Trophoblast cell (in vitro differentiated cells and primary cell): ENCODE measurements at regions not wholly inside any gene's neighbourhood (a gene's known extent, or its start where the extent isn't known, plus 50 kb on each side); places are given as distances from the start of the nearest gene placed in this dataset.

Source experiments
- DNase-seq, 2 donors: peaks; one replicate each; pipeline ENCODE4 v3.0.0-alpha.2; 2016
- H2AFZ ChIP-seq: 2 replicates; pipeline ENCODE4 v1.6.1; 2013; ENCODE audit warnings: low read length, moderate library complexity, mild to moderate bottlenecking; ENCODE audit not compliant: insufficient read depth, poor library complexity
- H2AK5ac ChIP-seq: 2 replicates; pipeline ENCODE4 v1.6.1; 2013; ENCODE audit warnings: mild to moderate bottlenecking, low read length
- H2BK120ac ChIP-seq: 2 replicates; pipeline ENCODE4 v1.6.1; 2013; ENCODE audit warnings: low read length, mild to moderate bottlenecking, moderate library complexity; ENCODE audit not compliant: insufficient read depth, poor library complexity
- H2BK12ac ChIP-seq: 2 replicates; pipeline ENCODE4 v1.6.1; 2013; ENCODE audit warnings: mild to moderate bottlenecking, low read length, moderate library complexity
- H2BK5ac ChIP-seq: 2 replicates; pipeline ENCODE4 v1.6.1; 2013; ENCODE audit warnings: low read length, low read depth, moderate library complexity, mild to moderate bottlenecking; ENCODE audit not compliant: poor library complexity
- H3K14ac ChIP-seq: 2 replicates; pipeline ENCODE4 v1.6.1; 2013; ENCODE audit warnings: mild to moderate bottlenecking, low read length
- H3K18ac ChIP-seq: 2 replicates; pipeline ENCODE4 v1.6.1; 2013; ENCODE audit warnings: mild to moderate bottlenecking, low read length
- H3K23ac ChIP-seq: 2 replicates; pipeline ENCODE4 v1.6.1; 2013; ENCODE audit warnings: low read length
- H3K27ac ChIP-seq: 2 replicates; pipeline ENCODE4 v1.5.1; 2013; ENCODE audit warnings: low read depth, mild to moderate bottlenecking, inconsistent platforms, low read length, moderate library complexity
- H3K27me3 ChIP-seq: 2 replicates; pipeline ENCODE4 v1.6.1; 2013; ENCODE audit warnings: inconsistent platforms, mild to moderate bottlenecking, low read length, moderate library complexity; ENCODE audit not compliant: insufficient read depth
- H3K36me3 ChIP-seq, 2 experiments: 1 replicate in 1 of 2; 2 replicates in 1 of 2; pipeline ENCODE4 v1.6.1; 2013; ENCODE audit warnings: low read length in 2 of 2, mild to moderate bottlenecking in 2 of 2, moderate library complexity in 1 of 2; ENCODE audit not compliant: insufficient read depth in 2 of 2, control insufficient read depth in 1 of 2
- H3K4ac ChIP-seq: 2 replicates; pipeline ENCODE4 v1.6.1; 2013; ENCODE audit warnings: low read depth, mild to moderate bottlenecking, low read length, moderate library complexity
- H3K4me1 ChIP-seq, 2 experiments: 1 replicate in 1 of 2; 2 replicates in 1 of 2; pipeline ENCODE4 v1.6.1; 2013; ENCODE audit warnings: low read length in 2 of 2, mild to moderate bottlenecking in 2 of 2, moderate library complexity in 1 of 2; ENCODE audit not compliant: insufficient read depth in 2 of 2, control insufficient read depth in 1 of 2
- H3K4me2 ChIP-seq: 2 replicates; pipeline ENCODE4 v1.6.1; 2013; ENCODE audit warnings: inconsistent platforms, mild to moderate bottlenecking, low read length, moderate library complexity
- H3K4me3 ChIP-seq: 2 replicates; pipeline ENCODE4 v1.5.1; 2013; ENCODE audit warnings: mild to moderate bottlenecking, low read depth, low read length, inconsistent platforms
- H3K79me1 ChIP-seq: one replicate; pipeline ENCODE4 v1.6.1; 2013; ENCODE audit warnings: low read length
- H3K79me2 ChIP-seq: 2 replicates; pipeline ENCODE4 v1.6.1; 2013; ENCODE audit warnings: low read length, mild to moderate bottlenecking; ENCODE audit not compliant: control insufficient read depth, insufficient read depth, poor library complexity
- H3K9ac ChIP-seq: 2 replicates; pipeline ENCODE4 v1.6.1; 2013; ENCODE audit warnings: mild to moderate bottlenecking, low read length
- H3K9me3 ChIP-seq: 2 replicates; pipeline ENCODE4 v1.6.1; 2013; ENCODE audit warnings: low read depth, mild to moderate bottlenecking, control low read depth, inconsistent platforms, low read length; ENCODE audit not compliant: insufficient read depth
- H4K12ac ChIP-seq: 2 replicates; pipeline ENCODE4 v1.6.1; 2013; ENCODE audit warnings: low read depth, mild to moderate bottlenecking, low read length, moderate library complexity
- H4K8ac ChIP-seq: 2 replicates; pipeline ENCODE4 v1.6.1; 2013; ENCODE audit warnings: low read depth, mild to moderate bottlenecking, low read length, moderate library complexity
- H4K91ac ChIP-seq: one replicate; pipeline ENCODE4 v1.6.1; 2013; ENCODE audit warnings: low read depth, mild to moderate bottlenecking, low read length, moderate library complexity
- WGBS: extraction: QIAGEN DNeasy Blood & Tissue Kit; methylation state at CpG from one replicate; pipeline ENCODE4 v1.1.7; 2013; ENCODE audit warnings: missing lambda C conversion rate; ENCODE audit not compliant: insufficient read length, insufficient coverage; ENCODE audit errors: extremely low coverage; 5-methylcytosine and 5-hydroxymethylcytosine counted together

GRCh38 chr17:73890831-73891405 lies 246.7 kb upstream of the SDK2 start:
- no peak overlapping the region for H3K4me2 ChIP-seq
- H3K18ac ChIP-seq = no peak overlapping the region
- no peaks in the 10 kb centered on the region for H3K36me3 ChIP-seq
- no peak overlapping the region for H4K12ac ChIP-seq
- no peaks in the 10 kb centered on the region for H3K79me1 ChIP-seq
- H3K4me3 ChIP-seq = no peak overlapping the region
- no peak overlapping the region for H2BK12ac ChIP-seq
- H3K4me1 ChIP-seq = no peaks in the 10 kb centered on the region
- H4K8ac ChIP-seq = no peak overlapping the region
- no peak overlapping the region for H3K27ac ChIP-seq
- no peak overlapping the region for H4K91ac ChIP-seq
- H3K27me3 ChIP-seq = no peaks in the 10 kb centered on the region
- peaks cover 2% of the 10 kb centered on the region for H3K9me3 ChIP-seq
- no peak overlapping the region for H3K9ac ChIP-seq
- WGBS = no CpG with 5 or more reads among the region's 8 CpGs
- no peak overlapping the region for H3K4ac ChIP-seq
- H3K23ac ChIP-seq = no peak overlapping the region
- no peak overlapping the region for H2BK5ac ChIP-seq
- H2BK120ac ChIP-seq = no peak overlapping the region
- H2AK5ac ChIP-seq = no peak overlapping the region
- DNase-seq = no peak
- H3K79me2 ChIP-seq = no peaks in the 10 kb centered on the region
- H3K14ac ChIP-seq = no peak overlapping the region
- H2AFZ ChIP-seq = no peak overlapping the region

- H2AFZ ChIP-seq = no peak overlapping the region
- H3K27me3 ChIP-seq = peaks cover 4% of the 10 kb centered on the region
- no peaks in the 10 kb centered on the region for H3K79me1 ChIP-seq
- no peaks in the 10 kb centered on the region for H3K79me2 ChIP-seq
- no peak overlapping the region for H3K4me2 ChIP-seq
- no peak overlapping the region for H3K4ac ChIP-seq
- H4K12ac ChIP-seq = no peak overlapping the region
- no peak overlapping the region for H3K14ac ChIP-seq
- no peak overlapping the region for H2BK5ac ChIP-seq
- H3K9ac ChIP-seq = no peak overlapping the region
- H3K4me1 ChIP-seq = no peaks in the 10 kb centered on the region
- H3K23ac ChIP-seq = no peak overlapping the region
- no peak overlapping the region for H4K8ac ChIP-seq
- H3K18ac ChIP-seq = no peak overlapping the region
- H3K36me3 ChIP-seq = no peaks in the 10 kb centered on the region
- no peak overlapping the region for H3K4me3 ChIP-seq
- no peak for DNase-seq
- H2BK120ac ChIP-seq = no peak overlapping the region
- H2BK12ac ChIP-seq = no peak overlapping the region
- no peak overlapping the region for H3K27ac ChIP-seq
- H4K91ac ChIP-seq = no peak overlapping the region
- WGBS = no CpG with 5 or more reads among the region's 6 CpGs
- H2AK5ac ChIP-seq = no peak overlapping the region
- H3K9me3 ChIP-seq = peaks cover 2% of the 10 kb centered on the region
Observed at GRCh38 chr17:73895157-73895556, 250.9 kb upstream of the SDK2 start.

GRCh38 chr17:73896966-73897365 lies 252.7 kb upstream of the SDK2 start:
- no peak overlapping the region for H3K9ac ChIP-seq

GRCh38 chr17:73899839-73900238 lies 255.6 kb upstream of the SDK2 start:
- Histone ChIP-seq H2BK120ac (no peak overlapping the region), H3K18ac (no peak overlapping the region), H3K9me3 (peaks cover 5% of the 10 kb centered on the region), H3K36me3 (no peaks in the 10 kb centered on the region), H4K12ac (no peak overlapping the region), H2BK12ac (no peak overlapping the region), H3K27ac (no peak overlapping the region), H2BK5ac (no peak overlapping the region), H4K91ac (no peak overlapping the region), H2AFZ (no peak overlapping the region), H3K27me3 (peaks cover 38% of the 10 kb centered on the region), H3K4ac (no peak overlapping the region), H3K79me2 (no peaks in the 10 kb centered on the region), H3K4me3 (no peak overlapping the region), H3K14ac (no peak overlapping the region), H3K9ac (no peak overlapping the region), H3K4me2 (no peak overlapping the region), H2AK5ac (no peak overlapping the region), H4K8ac (no peak overlapping the region), H3K23ac (no peak overlapping the region), H3K79me1 (no peaks in the 10 kb centered on the region), H3K4me1 (peaks cover 0 to 3% of the 10 kb centered on the region in 2 experiments)
- WGBS = no CpG with 5 or more reads among the region's 8 CpGs
- DNase-seq = no peak

More at GRCh38 chr17:73896966-73897365, 252.7 kb upstream of the SDK2 start:
- no CpG with 5 or more reads among the region's 4 CpGs for WGBS
- Histone ChIP-seq H3K79me2 (no peaks in the 10 kb centered on the region), H2AFZ (no peak overlapping the region), H3K4me3 (no peak overlapping the region), H3K14ac (no peak overlapping the region), H3K4me1 (no peaks in the 10 kb centered on the region), H3K36me3 (no peaks in the 10 kb centered on the region), H3K79me1 (no peaks in the 10 kb centered on the region), H3K27me3 (peaks cover 16% of the 10 kb centered on the region), H4K91ac (no peak overlapping the region), H3K4me2 (no peak overlapping the region), H3K18ac (no peak overlapping the region), H3K23ac (no peak overlapping the region), H2BK12ac (no peak overlapping the region), H3K27ac (no peak overlapping the region), H3K4ac (no peak overlapping the region), H4K8ac (no peak overlapping the region), H2BK120ac (no peak overlapping the region), H2BK5ac (no peak overlapping the region), H3K9me3 (peaks cover 6% of the 10 kb centered on the region), H2AK5ac (no peak overlapping the region), H4K12ac (no peak overlapping the region)
- no peak for DNase-seq
